ENCODE measurements at regions not wholly inside any gene's neighbourhood (a gene's known extent, or its start where the extent isn't known, plus 50 kb on each side); places are given as distances from the start of the nearest gene placed in this dataset.

DNA sequence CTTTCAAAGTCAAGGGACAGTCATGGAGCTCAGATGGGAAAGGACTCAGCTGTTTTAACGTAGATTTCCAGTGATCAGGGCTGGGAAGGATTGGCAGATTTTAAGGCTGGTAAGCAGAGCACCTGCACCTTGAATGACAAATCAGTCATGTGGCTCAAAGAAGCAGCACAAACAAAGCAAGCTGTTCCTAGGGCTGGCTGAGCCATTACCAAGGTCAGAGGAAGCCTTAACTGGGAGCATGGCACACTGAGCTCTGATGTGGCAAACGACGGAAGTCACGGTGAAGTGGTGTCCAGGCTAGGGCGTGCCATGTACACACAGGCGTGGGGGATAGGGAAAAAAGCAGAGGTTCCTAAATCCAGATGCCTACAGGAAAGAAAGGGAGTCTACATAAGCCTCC is 84.6 kb upstream of the PFN2 start:
- DNase-seq: no peak
- Mint-ChIP-seq H3K9me3 (ENCODE audit: unreplicated experiment) (peaks cover 2% of the 10 kb centered on the region), H3K27me3 (ENCODE audit: unreplicated experiment) (no peaks in the 10 kb centered on the region), H3K4me1 (ENCODE audit: low read depth, unreplicated experiment) (peaks cover 19% of the 10 kb centered on the region), H3K27ac (ENCODE audit: unreplicated experiment) (no peak overlapping the region), H3K4me3 (ENCODE audit: unreplicated experiment) (no peak overlapping the region), H3K36me3 (ENCODE audit: unreplicated experiment) (peaks cover 2% of the 10 kb centered on the region)
- TF ChIP-seq, protein P1, sequence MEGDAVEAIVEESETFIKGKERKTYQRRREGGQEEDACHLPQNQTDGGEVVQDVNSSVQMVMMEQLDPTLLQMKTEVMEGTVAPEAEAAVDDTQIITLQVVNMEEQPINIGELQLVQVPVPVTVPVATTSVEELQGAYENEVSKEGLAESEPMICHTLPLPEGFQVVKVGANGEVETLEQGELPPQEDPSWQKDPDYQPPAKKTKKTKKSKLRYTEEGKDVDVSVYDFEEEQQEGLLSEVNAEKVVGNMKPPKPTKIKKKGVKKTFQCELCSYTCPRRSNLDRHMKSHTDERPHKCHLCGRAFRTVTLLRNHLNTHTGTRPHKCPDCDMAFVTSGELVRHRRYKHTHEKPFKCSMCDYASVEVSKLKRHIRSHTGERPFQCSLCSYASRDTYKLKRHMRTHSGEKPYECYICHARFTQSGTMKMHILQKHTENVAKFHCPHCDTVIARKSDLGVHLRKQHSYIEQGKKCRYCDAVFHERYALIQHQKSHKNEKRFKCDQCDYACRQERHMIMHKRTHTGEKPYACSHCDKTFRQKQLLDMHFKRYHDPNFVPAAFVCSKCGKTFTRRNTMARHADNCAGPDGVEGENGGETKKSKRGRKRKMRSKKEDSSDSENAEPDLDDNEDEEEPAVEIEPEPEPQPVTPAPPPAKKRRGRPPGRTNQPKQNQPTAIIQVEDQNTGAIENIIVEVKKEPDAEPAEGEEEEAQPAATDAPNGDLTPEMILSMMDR (IDR thresholded peaks at IDR 0.05; ENCODE audit: partially characterized antibody, unreplicated experiment): no peak

DNA sequence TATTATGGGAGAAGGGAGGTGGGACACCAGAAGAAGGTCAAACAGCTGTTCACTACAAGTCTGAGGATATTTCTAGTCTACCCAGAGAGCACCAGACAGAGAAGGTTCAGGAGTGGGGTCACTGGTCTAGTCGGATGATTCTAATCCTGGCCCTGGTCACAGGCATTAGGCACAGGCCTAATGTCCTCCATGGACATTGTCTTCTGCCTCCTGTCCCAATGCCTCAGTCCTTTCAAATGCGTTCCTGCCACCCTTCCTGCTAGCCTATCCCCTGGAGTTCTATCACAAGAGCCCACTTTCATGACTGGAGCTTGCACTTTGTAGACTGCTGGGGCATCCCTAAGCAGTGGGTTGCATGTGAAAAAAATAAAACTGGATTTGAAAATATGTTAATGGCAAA is 83.9 kb upstream of the PFN2 start:
- no peak overlapping the region for H3K4me3 Mint-ChIP-seq (ENCODE audit: unreplicated experiment)
- H3K9me3 Mint-ChIP-seq (ENCODE audit: unreplicated experiment): peaks cover 2% of the 10 kb centered on the region
- no peak for DNase-seq
- H3K36me3 Mint-ChIP-seq (ENCODE audit: unreplicated experiment): peaks cover 3% of the 10 kb centered on the region
- TF ChIP-seq, protein P1 (IDR thresholded peaks at IDR 0.05; ENCODE audit: partially characterized antibody, unreplicated experiment): no peak
- H3K27ac Mint-ChIP-seq (ENCODE audit: unreplicated experiment): no peak overlapping the region
- peaks cover 19% of the 10 kb centered on the region for H3K4me1 Mint-ChIP-seq (ENCODE audit: low read depth, unreplicated experiment)
- H3K27me3 Mint-ChIP-seq (ENCODE audit: unreplicated experiment): no peaks in the 10 kb centered on the region

GRCh38 chr3:150050510-150050909 is 79.8 kb upstream of the PFN2 start:
- no peak overlapping the region for H3K4me3 Mint-ChIP-seq (ENCODE audit: unreplicated experiment)
- TF ChIP-seq, protein P1 (IDR thresholded peaks at IDR 0.05; ENCODE audit: partially characterized antibody, unreplicated experiment): no peak

DNA sequence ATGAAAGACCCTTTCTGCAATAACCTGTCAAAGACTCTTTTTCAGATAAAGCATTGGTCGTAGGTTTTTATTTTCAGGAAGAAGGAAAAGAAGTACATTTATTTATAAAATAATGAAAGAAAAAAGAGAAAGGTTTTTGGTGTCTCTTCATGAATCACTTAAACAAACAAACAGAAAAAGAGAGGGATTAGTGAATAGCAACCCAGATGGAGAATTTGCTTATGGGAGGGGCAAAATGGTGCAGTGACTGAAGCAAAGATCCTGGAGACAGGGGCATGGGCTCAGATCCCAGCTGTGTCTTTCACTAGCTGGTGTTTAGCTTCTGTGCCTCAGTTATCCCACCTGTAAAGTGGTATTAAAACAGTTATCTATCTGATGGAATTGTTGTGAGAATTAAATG is 78.6 kb upstream of the PFN2 start:
- no peak overlapping the region for H3K4me3 Mint-ChIP-seq (ENCODE audit: unreplicated experiment)
- no peak overlapping the region for H3K27ac Mint-ChIP-seq (ENCODE audit: unreplicated experiment)
- H3K27me3 Mint-ChIP-seq (ENCODE audit: unreplicated experiment): peaks cover 2% of the 10 kb centered on the region
- DNase-seq: no peak
- H3K9me3 Mint-ChIP-seq (ENCODE audit: unreplicated experiment): peaks cover 8% of the 10 kb centered on the region
- peaks cover 2% of the 10 kb centered on the region for H3K4me1 Mint-ChIP-seq (ENCODE audit: low read depth, unreplicated experiment)
- peaks cover 13% of the 10 kb centered on the region for H3K36me3 Mint-ChIP-seq (ENCODE audit: unreplicated experiment)
- TF ChIP-seq, protein P1 (IDR thresholded peaks at IDR 0.05; ENCODE audit: partially characterized antibody, unreplicated experiment): no peak

More at GRCh38 chr3:150050510-150050909, 79.8 kb upstream of the PFN2 start:
- H3K36me3 Mint-ChIP-seq (ENCODE audit: unreplicated experiment): peaks cover 8% of the 10 kb centered on the region
- peaks cover 2% of the 10 kb centered on the region for H3K27me3 Mint-ChIP-seq (ENCODE audit: unreplicated experiment)
- H3K27ac Mint-ChIP-seq (ENCODE audit: unreplicated experiment): no peak overlapping the region
- peaks cover 2% of the 10 kb centered on the region for H3K9me3 Mint-ChIP-seq (ENCODE audit: unreplicated experiment)
- peaks cover 3% of the 10 kb centered on the region for H3K4me1 Mint-ChIP-seq (ENCODE audit: low read depth, unreplicated experiment)
- no peak for DNase-seq

DNA sequence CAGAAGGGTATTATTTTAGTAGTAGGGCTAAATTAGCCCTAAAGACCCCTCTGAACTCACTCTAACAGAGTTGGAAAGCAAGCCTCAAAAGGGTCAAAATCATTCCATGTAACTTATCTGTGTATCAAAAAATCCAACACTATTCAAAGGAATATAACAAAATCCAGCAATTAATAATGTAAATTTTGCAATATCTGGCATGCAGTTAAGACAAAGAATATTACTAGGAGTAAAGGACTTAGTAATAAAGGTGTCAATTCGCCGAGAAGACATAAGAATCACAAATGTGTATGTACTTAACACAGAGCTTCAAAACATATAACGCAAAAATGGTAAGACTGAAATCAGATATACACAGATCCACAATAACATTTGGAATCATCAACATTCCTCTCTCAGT is 71.2 kb upstream of the PFN2 start:
- TF ChIP-seq, protein P1 (IDR thresholded peaks at IDR 0.05; ENCODE audit: partially characterized antibody, unreplicated experiment): no peak
- Mint-ChIP-seq H3K4me3 (ENCODE audit: unreplicated experiment) (no peak overlapping the region), H3K9me3 (ENCODE audit: unreplicated experiment) (peaks cover 11% of the 10 kb centered on the region), H3K27ac (ENCODE audit: unreplicated experiment) (no peak overlapping the region), H3K36me3 (ENCODE audit: unreplicated experiment) (peaks cover 10% of the 10 kb centered on the region), H3K27me3 (ENCODE audit: unreplicated experiment) (no peaks in the 10 kb centered on the region), H3K4me1 (ENCODE audit: low read depth, unreplicated experiment) (peaks cover 8% of the 10 kb centered on the region)
- no peak for DNase-seq
